GM12872 (cell line): ENCODE measurements at regions not wholly inside any gene's neighbourhood (a gene's known extent, or its start where the extent isn't known, plus 50 kb on each side); places are given as distances from the start of the nearest gene placed in this dataset.
A peak's percentile ranks its signal among the peaks of the same experiment; 100 is the strongest.

ENCODE experiments used
- TF ChIP-seq, protein P1 (sequence below): IDR thresholded peaks from 3 replicates; pipeline ENCODE4 v1.5.1; 2011; ENCODE audit warnings: low read depth, mild to moderate bottlenecking, low read length, moderate library complexity; ENCODE audit not compliant: insufficient read depth

DNA sequence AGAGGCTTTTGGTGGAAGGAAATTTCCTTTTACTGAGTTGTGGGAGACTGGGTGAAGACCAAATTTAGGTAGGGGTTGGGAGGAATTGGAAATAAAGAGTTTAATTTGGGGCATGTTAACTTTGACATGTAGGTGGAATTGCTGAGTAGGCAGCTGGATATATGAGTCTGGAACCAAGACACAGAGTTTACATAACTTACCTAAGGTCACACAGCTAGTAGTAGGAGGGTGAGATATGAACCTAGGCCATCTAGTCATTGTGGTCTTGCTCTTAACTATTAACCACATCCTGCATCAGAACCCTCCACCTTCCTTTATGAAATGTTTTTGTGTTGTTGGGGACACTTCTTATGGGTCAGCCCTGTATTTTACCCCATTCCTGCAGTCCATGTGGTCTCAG lies 113.1 kb downstream of the ICOS start:
- TF ChIP-seq, protein P1, sequence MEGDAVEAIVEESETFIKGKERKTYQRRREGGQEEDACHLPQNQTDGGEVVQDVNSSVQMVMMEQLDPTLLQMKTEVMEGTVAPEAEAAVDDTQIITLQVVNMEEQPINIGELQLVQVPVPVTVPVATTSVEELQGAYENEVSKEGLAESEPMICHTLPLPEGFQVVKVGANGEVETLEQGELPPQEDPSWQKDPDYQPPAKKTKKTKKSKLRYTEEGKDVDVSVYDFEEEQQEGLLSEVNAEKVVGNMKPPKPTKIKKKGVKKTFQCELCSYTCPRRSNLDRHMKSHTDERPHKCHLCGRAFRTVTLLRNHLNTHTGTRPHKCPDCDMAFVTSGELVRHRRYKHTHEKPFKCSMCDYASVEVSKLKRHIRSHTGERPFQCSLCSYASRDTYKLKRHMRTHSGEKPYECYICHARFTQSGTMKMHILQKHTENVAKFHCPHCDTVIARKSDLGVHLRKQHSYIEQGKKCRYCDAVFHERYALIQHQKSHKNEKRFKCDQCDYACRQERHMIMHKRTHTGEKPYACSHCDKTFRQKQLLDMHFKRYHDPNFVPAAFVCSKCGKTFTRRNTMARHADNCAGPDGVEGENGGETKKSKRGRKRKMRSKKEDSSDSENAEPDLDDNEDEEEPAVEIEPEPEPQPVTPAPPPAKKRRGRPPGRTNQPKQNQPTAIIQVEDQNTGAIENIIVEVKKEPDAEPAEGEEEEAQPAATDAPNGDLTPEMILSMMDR = no peak

DNA sequence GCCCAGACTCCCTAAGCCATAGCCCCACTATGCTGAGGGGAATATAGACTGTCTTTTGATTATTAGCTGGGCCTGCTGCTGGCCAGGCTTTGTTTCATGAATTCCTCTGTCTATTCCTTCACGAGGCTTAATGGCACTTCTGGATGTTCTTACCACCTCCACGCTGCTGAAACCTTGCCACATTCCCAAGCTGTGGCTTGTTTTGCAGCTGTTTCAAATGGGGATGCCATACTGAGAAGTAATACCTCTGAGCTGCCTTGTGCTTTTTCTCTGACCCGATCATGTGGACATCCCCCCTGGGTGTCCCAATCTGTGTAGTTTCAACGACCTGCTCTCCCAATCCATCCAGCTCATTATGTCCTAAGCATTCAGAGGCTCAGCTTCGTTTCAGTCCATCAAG lies 114.1 kb downstream of the ICOS start:
- TF ChIP-seq, protein P1 = no peak

DNA sequence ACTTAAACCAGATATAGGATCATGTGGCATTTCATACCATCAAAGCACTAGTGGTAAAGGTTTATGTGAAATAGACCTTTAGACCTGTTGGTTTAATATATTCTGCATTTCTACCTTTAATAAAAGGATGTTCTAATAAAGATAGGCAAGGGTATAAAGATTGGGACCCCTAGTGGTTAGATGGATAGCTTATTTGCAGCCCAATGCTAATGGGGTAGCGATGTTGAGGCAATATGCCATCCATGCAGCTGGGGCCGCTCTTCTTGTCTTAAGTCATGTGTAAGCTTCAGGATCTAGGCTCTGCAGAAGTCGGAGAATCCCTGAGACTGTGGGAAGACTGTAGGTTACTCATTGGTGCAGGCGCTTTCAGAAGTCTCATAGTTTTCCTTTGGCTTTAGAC lies 114.9 kb downstream of the ICOS start:
- TF ChIP-seq, protein P1 = peak; percentile 46; the same call in 1 of the 3 replicates

DNA sequence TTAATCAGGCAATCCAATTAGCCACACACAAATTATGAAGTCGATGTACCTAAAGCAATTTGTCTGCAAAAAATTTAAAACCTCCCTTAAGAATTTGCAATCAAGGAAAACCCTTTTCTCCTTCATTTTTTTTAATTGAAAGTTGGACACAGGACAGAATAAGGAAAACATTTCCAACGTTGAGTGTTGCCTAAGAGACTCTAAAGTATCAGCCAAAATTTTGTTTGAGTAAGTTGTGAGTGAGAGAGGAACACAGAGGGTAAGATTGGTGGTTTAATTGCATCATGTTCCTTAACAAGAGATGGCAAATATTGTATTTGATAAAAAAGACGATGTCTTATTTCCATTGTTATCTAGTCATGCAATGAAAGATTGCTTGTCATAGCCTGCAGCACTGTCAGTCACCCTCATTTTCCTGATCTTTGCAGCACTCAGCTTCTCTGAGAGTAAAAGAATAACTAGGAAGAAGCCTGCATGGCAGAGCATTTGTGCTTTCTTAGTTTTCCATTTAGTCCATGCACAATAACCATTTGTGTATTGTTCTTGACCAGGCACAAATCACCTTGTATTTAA lies 115.5 kb downstream of the ICOS start:
- TF ChIP-seq, protein P1 = no peak

DNA sequence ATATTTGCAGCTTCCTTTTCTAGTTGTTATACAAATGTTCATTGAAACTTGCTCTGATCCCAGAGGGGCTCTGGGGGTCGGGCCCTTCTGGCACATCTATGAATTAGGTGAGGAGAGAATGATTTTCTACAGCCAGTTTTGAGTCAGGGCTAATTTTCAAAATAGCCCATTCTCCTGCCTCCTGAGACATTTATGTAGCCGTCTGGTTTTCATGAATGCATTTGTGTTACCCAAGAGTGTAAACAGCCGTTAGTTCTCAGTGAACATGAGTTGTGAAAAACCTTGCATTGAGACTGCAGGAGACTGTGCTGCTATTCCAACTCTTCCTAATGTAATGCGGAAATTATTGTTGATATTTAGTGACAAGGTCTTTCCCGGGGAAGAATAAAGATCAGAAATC lies 122.5 kb downstream of the ICOS start:
- TF ChIP-seq, protein P1 = no peak

DNA sequence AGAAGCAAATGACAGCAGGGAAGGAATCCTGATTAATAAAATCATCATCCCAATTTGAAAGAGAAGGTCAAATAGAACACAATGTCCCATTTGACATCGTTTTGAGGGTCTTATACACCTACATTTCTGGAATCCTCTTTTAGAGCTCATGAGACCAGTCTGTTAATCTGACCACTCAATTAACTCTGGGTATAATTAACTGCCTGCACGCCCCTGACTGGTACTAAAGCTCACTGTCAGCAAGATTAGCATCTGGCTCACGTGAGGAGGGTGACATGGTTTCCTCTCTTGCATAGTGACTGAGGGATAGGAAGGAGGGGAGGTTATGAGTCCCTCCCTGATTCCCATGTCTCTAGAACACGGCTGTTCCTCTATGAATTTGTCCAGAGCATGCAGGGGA lies 124.3 kb downstream of the ICOS start:
- TF ChIP-seq, protein P1 = no peak

DNA sequence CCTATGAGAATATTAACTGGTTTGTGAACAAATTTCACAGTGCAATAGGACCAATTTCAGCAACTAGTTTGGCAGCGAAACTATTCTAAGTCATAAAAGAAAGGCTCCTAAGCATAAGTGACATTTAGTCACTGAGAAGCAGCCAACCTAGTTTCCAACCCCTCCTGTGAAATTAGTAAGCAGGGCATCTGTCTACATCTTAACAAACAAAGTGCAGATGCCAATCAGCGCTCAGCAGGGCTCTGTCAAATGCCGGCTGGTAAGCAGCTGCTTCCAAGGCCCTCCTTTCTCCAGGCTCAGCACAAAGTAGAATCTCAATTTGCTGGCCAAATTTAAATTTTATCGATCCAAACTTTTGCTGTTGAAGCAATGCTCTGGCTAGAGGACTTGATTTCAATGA lies 124.7 kb downstream of the ICOS start:
- TF ChIP-seq, protein P1 = no peak

DNA sequence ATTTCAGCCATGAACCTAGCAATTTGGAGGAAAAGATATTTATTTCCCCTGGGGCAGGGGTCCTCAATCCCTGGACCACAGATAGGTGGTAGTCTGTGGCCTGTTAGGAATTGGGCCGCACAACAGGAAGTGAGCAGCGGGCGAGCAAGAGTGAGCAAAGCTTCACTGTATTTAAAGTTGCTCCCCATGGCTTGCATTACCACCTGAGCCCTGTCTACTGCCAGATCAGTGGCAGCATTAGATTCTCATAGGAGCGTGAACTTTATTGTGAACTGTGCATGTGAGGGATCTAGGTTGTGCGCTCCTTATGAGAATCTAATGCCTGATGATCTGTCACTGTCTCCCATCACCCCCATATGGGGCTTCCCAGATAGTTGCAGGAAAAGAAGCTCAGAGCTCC lies 127.6 kb downstream of the ICOS start:
- TF ChIP-seq, protein P1 = no peak
